DOHH2 (cell line): ENCODE measurements at regions not wholly inside any gene's neighbourhood (a gene's known extent, or its start where the extent isn't known, plus 50 kb on each side); places are given as distances from the start of the nearest gene placed in this dataset.

Source experiments
- EZH2phosphoT487 ChIP-seq: fragments of 200-600 bp; sonication (generic); IDR thresholded peaks from 2 replicates; pipeline ENCODE4 v1.6.1; 2017; ENCODE audit warnings: borderline replicate concordance, mild to moderate bottlenecking, antibody characterized with exemption, low read length, moderate library complexity, mixed read lengths
- TF ChIP-seq, protein P1 (sequence below): fragments of 200-600 bp; sonication (generic); IDR thresholded peaks from one replicate; pipeline ENCODE4 v1.5.1; 2014; ENCODE audit warnings: antibody characterized with exemption, mild to moderate bottlenecking, low read depth, low read length; ENCODE audit not compliant: poor library complexity, severe bottlenecking

- TF ChIP-seq, protein P1, sequence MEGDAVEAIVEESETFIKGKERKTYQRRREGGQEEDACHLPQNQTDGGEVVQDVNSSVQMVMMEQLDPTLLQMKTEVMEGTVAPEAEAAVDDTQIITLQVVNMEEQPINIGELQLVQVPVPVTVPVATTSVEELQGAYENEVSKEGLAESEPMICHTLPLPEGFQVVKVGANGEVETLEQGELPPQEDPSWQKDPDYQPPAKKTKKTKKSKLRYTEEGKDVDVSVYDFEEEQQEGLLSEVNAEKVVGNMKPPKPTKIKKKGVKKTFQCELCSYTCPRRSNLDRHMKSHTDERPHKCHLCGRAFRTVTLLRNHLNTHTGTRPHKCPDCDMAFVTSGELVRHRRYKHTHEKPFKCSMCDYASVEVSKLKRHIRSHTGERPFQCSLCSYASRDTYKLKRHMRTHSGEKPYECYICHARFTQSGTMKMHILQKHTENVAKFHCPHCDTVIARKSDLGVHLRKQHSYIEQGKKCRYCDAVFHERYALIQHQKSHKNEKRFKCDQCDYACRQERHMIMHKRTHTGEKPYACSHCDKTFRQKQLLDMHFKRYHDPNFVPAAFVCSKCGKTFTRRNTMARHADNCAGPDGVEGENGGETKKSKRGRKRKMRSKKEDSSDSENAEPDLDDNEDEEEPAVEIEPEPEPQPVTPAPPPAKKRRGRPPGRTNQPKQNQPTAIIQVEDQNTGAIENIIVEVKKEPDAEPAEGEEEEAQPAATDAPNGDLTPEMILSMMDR: no peak
- TF ChIP-seq EZH2phosphoT487: no peak
Measured at GRCh38 chr7:45417268-45417667, 156.9 kb upstream of the ADCY1 start.
